NCI-H146 (cell line): ENCODE measurements at regions not wholly inside any gene's neighbourhood (a gene's known extent, or its start where the extent isn't known, plus 50 kb on each side); places are given as distances from the start of the nearest gene placed in this dataset.

Experiments
- DNase-seq: peaks from one replicate; lab custom pipeline; 2025; lab: John Stamatoyannopoulos, UW

- DNase-seq = no peak
Observed at GRCh38 chr11:36729825-36730224, 131.8 kb upstream of the RAG2 start.

- no peak for DNase-seq
Observed at GRCh38 chr11:36726420-36726819, 128.4 kb upstream of the RAG2 start.

GRCh38 chr11:36724742-36725385, 126.8 kb upstream of the RAG2 start:
- no peak for DNase-seq

GRCh38 chr11:36722421-36722820, 124.4 kb upstream of the RAG2 start:
- DNase-seq = no peak

GRCh38 chr11:36719358-36720107, 121.5 kb upstream of the RAG2 start:
- no peak for DNase-seq

GRCh38 chr11:36718451-36718850, 120.4 kb upstream of the RAG2 start:
- no peak for DNase-seq

- no peak for DNase-seq
Observed at GRCh38 chr11:36713715-36714114, 115.7 kb upstream of the RAG2 start.

GRCh38 chr11:36711104-36711825, 113.2 kb upstream of the RAG2 start:
- DNase-seq = no peak
